ENCODE measurements at regions not wholly inside any gene's neighbourhood (a gene's known extent, or its start where the extent isn't known, plus 50 kb on each side); places are given as distances from the start of the nearest gene placed in this dataset.

DNA sequence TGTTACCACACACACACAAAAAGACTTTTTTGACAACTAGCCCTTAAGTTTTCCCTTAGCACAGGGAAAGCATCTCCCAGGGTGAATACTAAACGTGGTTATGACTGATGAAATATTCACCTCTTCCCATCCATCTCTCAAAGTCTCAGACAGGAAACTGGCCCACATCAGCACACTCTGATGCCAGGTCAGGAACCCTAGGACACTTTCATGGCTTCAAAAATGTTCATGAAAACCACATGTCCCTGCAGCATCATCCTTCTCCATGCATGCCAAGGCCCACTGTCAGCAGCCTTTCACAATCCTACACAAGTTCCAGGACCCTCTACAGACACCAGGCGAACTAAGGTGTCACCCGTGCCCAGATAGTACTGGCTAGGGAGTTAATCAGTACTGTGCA is 68.7 kb downstream of the DNTTIP2 start:
- TF ChIP-seq NFIC (IDR thresholded peaks at IDR 0.05) (no peak), TCF12 (IDR thresholded peaks at IDR 0.05; ENCODE audit: low read depth) (no peak), TEAD4 (IDR thresholded peaks at IDR 0.05) (no peak), YY1 (IDR thresholded peaks at IDR 0.05; ENCODE audit: low read depth) (no peak), TAF1 (IDR thresholded peaks at IDR 0.05; ENCODE audit: low read depth) (no peak), RAD21 (IDR thresholded peaks at IDR 0.05; ENCODE audit: low read depth) (no peak), ZBTB7A (IDR thresholded peaks at IDR 0.05; ENCODE audit: low read depth) (no peak), FOXM1 (IDR thresholded peaks at IDR 0.05; ENCODE audit: borderline replicate concordance, low read depth) (no peak), EP300 (IDR thresholded peaks at IDR 0.05; ENCODE audit: borderline replicate concordance) (no peak)
- TF ChIP-seq, protein P1, sequence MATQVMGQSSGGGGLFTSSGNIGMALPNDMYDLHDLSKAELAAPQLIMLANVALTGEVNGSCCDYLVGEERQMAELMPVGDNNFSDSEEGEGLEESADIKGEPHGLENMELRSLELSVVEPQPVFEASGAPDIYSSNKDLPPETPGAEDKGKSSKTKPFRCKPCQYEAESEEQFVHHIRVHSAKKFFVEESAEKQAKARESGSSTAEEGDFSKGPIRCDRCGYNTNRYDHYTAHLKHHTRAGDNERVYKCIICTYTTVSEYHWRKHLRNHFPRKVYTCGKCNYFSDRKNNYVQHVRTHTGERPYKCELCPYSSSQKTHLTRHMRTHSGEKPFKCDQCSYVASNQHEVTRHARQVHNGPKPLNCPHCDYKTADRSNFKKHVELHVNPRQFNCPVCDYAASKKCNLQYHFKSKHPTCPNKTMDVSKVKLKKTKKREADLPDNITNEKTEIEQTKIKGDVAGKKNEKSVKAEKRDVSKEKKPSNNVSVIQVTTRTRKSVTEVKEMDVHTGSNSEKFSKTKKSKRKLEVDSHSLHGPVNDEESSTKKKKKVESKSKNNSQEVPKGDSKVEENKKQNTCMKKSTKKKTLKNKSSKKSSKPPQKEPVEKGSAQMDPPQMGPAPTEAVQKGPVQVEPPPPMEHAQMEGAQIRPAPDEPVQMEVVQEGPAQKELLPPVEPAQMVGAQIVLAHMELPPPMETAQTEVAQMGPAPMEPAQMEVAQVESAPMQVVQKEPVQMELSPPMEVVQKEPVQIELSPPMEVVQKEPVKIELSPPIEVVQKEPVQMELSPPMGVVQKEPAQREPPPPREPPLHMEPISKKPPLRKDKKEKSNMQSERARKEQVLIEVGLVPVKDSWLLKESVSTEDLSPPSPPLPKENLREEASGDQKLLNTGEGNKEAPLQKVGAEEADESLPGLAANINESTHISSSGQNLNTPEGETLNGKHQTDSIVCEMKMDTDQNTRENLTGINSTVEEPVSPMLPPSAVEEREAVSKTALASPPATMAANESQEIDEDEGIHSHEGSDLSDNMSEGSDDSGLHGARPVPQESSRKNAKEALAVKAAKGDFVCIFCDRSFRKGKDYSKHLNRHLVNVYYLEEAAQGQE (IDR thresholded peaks at IDR 0.05; ENCODE audit: low read depth): no peak
- TF ChIP-seq, protein P2, sequence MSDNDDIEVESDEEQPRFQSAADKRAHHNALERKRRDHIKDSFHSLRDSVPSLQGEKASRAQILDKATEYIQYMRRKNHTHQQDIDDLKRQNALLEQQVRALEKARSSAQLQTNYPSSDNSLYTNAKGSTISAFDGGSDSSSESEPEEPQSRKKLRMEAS (IDR thresholded peaks at IDR 0.05): no peak
- TF ChIP-seq, protein P3, sequence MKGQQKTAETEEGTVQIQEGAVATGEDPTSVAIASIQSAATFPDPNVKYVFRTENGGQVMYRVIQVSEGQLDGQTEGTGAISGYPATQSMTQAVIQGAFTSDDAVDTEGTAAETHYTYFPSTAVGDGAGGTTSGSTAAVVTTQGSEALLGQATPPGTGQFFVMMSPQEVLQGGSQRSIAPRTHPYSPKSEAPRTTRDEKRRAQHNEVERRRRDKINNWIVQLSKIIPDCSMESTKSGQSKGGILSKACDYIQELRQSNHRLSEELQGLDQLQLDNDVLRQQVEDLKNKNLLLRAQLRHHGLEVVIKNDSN (IDR thresholded peaks at IDR 0.05): no peak

DNA sequence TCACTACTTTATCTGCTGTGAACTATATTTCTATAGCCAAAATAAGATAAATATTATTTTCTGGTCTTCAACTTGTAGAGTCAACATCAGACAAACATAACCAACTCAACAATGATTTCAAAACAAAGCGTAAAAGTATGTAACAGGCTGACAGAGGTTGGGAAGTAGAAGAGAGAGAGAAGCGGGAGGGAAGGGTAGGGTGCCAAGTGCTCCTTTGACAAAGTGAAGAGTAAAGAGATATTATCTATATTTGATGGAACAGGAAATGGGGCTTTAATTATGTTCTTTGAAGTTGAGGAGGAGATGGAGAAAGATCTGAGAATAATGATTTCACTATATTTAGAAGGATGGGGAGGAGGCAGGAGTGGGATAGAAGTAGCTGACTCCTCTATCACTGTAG is 70.1 kb downstream of the DNTTIP2 start:
- TF ChIP-seq TAF1 (IDR thresholded peaks at IDR 0.05; ENCODE audit: low read depth): no peak
- TF ChIP-seq CEBPB (IDR thresholded peaks at IDR 0.05): no peak
- no peak for TF ChIP-seq TEAD4 (IDR thresholded peaks at IDR 0.05)
- TF ChIP-seq TCF12 (IDR thresholded peaks at IDR 0.05; ENCODE audit: low read depth): no peak
- TF ChIP-seq NFIC (IDR thresholded peaks at IDR 0.05): no peak
- TF ChIP-seq, protein P3 (IDR thresholded peaks at IDR 0.05): no peak
- TF ChIP-seq CREB1 (IDR thresholded peaks at IDR 0.05; ENCODE audit: low read depth): no peak
- no peak for TF ChIP-seq FOXM1 (IDR thresholded peaks at IDR 0.05; ENCODE audit: borderline replicate concordance, low read depth)
- no peak for TF ChIP-seq EP300 (IDR thresholded peaks at IDR 0.05; ENCODE audit: borderline replicate concordance)
- TF ChIP-seq, protein P1 (IDR thresholded peaks at IDR 0.05; ENCODE audit: low read depth): no peak
- TF ChIP-seq YY1 (IDR thresholded peaks at IDR 0.05; ENCODE audit: low read depth): no peak
- TF ChIP-seq, protein P2 (IDR thresholded peaks at IDR 0.05): no peak
- TF ChIP-seq EGR1 (IDR thresholded peaks at IDR 0.05): no peak
- no peak for TF ChIP-seq ZBTB7A (IDR thresholded peaks at IDR 0.05; ENCODE audit: low read depth)
- TF ChIP-seq RAD21 (IDR thresholded peaks at IDR 0.05; ENCODE audit: low read depth): no peak

DNA sequence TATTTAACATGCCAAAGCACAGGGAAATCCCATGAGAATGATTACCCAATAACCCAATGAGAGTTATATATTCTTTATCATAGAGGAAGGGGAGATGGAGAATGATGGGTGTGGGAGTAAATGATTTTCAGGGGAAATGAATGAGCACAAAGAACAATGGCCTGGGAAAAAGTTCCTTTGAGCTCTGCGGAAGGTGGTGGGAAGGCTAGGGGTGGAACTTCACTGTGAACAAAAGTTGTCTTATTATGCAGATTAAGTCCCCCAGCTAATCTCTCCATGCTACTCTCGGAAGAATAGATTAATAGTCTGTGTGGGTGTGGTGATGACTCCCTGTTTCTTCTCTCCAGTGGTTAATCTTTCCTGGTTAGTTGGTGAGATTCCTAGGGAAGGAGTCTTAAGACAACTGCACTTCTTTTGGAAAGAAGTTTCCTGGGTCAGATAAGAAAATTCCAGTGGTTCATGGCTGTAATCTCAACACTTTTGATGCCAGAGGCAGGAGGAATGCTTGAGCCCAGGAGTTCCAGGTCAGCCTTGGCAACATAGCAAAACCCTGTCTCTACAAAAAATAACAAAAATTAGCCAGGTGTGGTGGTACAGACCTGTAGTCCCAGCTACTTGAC is 71.6 kb downstream of the DNTTIP2 start:
- TF ChIP-seq, protein P3 (IDR thresholded peaks at IDR 0.05): no peak
- TF ChIP-seq, protein P1 (IDR thresholded peaks at IDR 0.05; ENCODE audit: low read depth): no peak
- TF ChIP-seq, protein P2 (IDR thresholded peaks at IDR 0.05): no peak
- TF ChIP-seq FOXM1 (IDR thresholded peaks at IDR 0.05; ENCODE audit: borderline replicate concordance, low read depth) (no peak), CEBPB (IDR thresholded peaks at IDR 0.05) (no peak), RAD21 (IDR thresholded peaks at IDR 0.05; ENCODE audit: low read depth) (no peak), ZBTB7A (IDR thresholded peaks at IDR 0.05; ENCODE audit: low read depth) (no peak), YY1 (IDR thresholded peaks at IDR 0.05; ENCODE audit: low read depth) (no peak), CREB1 (IDR thresholded peaks at IDR 0.05; ENCODE audit: low read depth) (no peak), EGR1 (IDR thresholded peaks at IDR 0.05) (no peak), TCF12 (IDR thresholded peaks at IDR 0.05; ENCODE audit: low read depth) (no peak), NFIC (IDR thresholded peaks at IDR 0.05) (no peak)
